ENCODE measurements at regions not wholly inside any gene's neighbourhood (a gene's known extent, or its start where the extent isn't known, plus 50 kb on each side); places are given as distances from the start of the nearest gene placed in this dataset.

GRCh38 chr17:77596491-77597417, 361.7 kb upstream of the TNRC6C start:
- H3K27me3 ChIP-seq (ENCODE audit: low read depth) = peaks cover 4% of the 10 kb centered on the region
- DNase-seq = no peak
- H3K9me3 ChIP-seq (replicated peaks) = no peaks in the 10 kb centered on the region
- peaks cover 11% of the 10 kb centered on the region for H3K4me1 ChIP-seq
- no peaks in the 10 kb centered on the region for H3K36me3 ChIP-seq
- H3K27ac ChIP-seq (replicated peaks) = no peak overlapping the region
- intact Hi-C loops (cut with micrococcal nuclease) = no loop called here
- TF ChIP-seq, protein P1, sequence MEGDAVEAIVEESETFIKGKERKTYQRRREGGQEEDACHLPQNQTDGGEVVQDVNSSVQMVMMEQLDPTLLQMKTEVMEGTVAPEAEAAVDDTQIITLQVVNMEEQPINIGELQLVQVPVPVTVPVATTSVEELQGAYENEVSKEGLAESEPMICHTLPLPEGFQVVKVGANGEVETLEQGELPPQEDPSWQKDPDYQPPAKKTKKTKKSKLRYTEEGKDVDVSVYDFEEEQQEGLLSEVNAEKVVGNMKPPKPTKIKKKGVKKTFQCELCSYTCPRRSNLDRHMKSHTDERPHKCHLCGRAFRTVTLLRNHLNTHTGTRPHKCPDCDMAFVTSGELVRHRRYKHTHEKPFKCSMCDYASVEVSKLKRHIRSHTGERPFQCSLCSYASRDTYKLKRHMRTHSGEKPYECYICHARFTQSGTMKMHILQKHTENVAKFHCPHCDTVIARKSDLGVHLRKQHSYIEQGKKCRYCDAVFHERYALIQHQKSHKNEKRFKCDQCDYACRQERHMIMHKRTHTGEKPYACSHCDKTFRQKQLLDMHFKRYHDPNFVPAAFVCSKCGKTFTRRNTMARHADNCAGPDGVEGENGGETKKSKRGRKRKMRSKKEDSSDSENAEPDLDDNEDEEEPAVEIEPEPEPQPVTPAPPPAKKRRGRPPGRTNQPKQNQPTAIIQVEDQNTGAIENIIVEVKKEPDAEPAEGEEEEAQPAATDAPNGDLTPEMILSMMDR (IDR thresholded peaks at IDR 0.05; ENCODE audit: borderline replicate concordance) = no peak
- no peak overlapping the region for H3K4me3 ChIP-seq

DNA sequence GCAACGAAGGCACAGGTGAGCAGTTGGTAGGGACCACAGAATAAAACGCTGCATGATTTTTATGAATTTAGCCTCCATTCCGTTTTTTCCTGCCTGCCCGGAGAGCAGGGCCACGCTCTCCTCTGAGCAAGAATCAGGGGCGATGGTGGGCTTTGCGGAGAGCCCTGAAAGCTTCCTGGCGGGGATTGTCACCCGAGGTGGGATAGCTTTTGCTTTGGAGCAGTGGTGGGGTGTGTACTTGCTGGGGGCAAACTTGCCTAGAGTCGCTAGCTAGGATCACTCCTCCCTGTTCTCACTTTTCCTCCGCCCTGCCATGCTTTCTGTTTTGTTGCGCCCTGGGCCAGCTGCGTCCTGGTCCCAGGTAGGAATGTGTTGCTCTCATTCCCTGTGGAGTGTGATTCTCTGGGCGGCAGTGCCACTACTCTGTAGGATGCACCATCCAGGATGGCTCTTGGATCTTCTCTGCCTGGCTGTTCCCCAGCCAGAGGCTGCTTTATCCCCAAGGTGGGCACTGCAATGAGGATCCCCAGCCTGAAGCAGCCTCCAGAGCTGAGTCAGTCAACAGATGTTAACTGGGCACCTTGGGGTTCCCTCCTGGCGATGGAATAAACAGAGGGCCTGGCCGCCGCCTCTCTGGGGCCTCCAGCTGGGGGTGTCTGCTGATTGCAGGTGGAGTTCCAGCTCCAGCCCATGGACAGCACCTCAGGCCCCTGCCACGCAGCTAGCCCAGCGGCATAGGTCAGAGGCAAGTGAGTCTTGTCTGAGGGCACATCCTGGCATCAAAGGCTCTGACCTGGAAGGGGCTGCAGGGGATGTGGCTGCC, 360.9 kb upstream of the TNRC6C start:
- no peaks in the 10 kb centered on the region for H3K36me3 ChIP-seq
- H3K9me3 ChIP-seq (replicated peaks) = no peaks in the 10 kb centered on the region
- intact Hi-C loops (cut with micrococcal nuclease) = no loop called here
- H3K27ac ChIP-seq (replicated peaks) = no peak overlapping the region
- no peak for DNase-seq
- H3K27me3 ChIP-seq (ENCODE audit: low read depth) = no peaks in the 10 kb centered on the region
- peaks cover 19% of the 10 kb centered on the region for H3K4me1 ChIP-seq
- no peak overlapping the region for H3K4me3 ChIP-seq
- TF ChIP-seq, protein P1 (IDR thresholded peaks at IDR 0.05; ENCODE audit: borderline replicate concordance) = no peak

- no peaks in the 10 kb centered on the region for H3K9me3 ChIP-seq (replicated peaks)
- TF ChIP-seq, protein P1 (IDR thresholded peaks at IDR 0.05; ENCODE audit: borderline replicate concordance) = no peak
Measured at GRCh38 chr17:77598241-77598620, 360.3 kb upstream of the TNRC6C start.

DNA sequence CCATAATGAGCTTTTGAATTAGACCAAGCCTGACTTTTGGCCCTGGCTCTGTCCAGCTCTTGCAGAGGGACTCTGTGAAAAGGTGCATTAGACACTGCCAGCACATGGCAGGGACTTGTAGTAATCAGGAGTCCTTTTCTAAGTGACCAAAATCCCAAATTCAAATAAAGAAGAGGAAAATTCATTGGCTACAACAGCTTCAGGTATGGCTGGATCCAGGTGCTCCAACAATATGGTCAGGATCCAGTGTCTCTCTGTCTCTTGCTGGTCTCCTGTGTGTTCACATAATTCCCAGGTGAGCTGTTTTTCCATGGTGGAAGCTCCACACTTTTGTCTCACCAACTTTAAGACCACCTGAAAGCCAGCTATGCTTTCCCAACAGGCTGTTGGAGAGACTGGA, 358.8 kb upstream of the TNRC6C start:
- DNase-seq = no peak
- no peaks in the 10 kb centered on the region for H3K9me3 ChIP-seq (replicated peaks)
- H3K4me1 ChIP-seq = peaks cover 34% of the 10 kb centered on the region
- no peak overlapping the region for H3K27ac ChIP-seq (replicated peaks)
- H3K4me3 ChIP-seq = no peak overlapping the region
- H3K27me3 ChIP-seq (ENCODE audit: low read depth) = no peaks in the 10 kb centered on the region
- no peaks in the 10 kb centered on the region for H3K36me3 ChIP-seq
- TF ChIP-seq, protein P1 (IDR thresholded peaks at IDR 0.05; ENCODE audit: borderline replicate concordance) = no peak
- intact Hi-C loops (cut with micrococcal nuclease) = no loop called here

More at GRCh38 chr17:77598241-77598620, 360.3 kb upstream of the TNRC6C start:
- Histone ChIP-seq H3K4me3 (no peak overlapping the region), H3K36me3 (no peaks in the 10 kb centered on the region), H3K27ac (replicated peaks) (no peak overlapping the region), H3K27me3 (ENCODE audit: low read depth) (no peaks in the 10 kb centered on the region), H3K4me1 (peaks cover 25% of the 10 kb centered on the region)
- DNase-seq = no peak
- intact Hi-C loops (cut with micrococcal nuclease) = no loop called here

GRCh38 chr17:77600346-77600745, 358.2 kb upstream of the TNRC6C start:
- DNase-seq = no peak
- H3K4me1 ChIP-seq = peaks cover 34% of the 10 kb centered on the region
- no peak overlapping the region for H3K4me3 ChIP-seq
- TF ChIP-seq, protein P1 (IDR thresholded peaks at IDR 0.05; ENCODE audit: borderline replicate concordance) = no peak
- peak overlapping the region; percentile 96 for H3K27ac ChIP-seq (replicated peaks)
- no peaks in the 10 kb centered on the region for H3K36me3 ChIP-seq
- intact Hi-C loops (cut with micrococcal nuclease) = no loop called here
- no peaks in the 10 kb centered on the region for H3K27me3 ChIP-seq (ENCODE audit: low read depth)
- H3K9me3 ChIP-seq (replicated peaks) = no peaks in the 10 kb centered on the region

All from left ventricle myocardium inferior (tissue), 1 donor.